GM19467 (cell line): ENCODE measurements at regions not wholly inside any gene's neighbourhood (a gene's known extent, or its start where the extent isn't known, plus 50 kb on each side); places are given as distances from the start of the nearest gene placed in this dataset.

Source experiments
- ATAC-seq: cut with Tn5 transposase; IDR thresholded peaks from one replicate; pipeline ENCODE4 v1.9.1; 2021; ENCODE audit warnings: mild to moderate bottlenecking, moderate library complexity; ENCODE audit not compliant: unreplicated experiment

DNA sequence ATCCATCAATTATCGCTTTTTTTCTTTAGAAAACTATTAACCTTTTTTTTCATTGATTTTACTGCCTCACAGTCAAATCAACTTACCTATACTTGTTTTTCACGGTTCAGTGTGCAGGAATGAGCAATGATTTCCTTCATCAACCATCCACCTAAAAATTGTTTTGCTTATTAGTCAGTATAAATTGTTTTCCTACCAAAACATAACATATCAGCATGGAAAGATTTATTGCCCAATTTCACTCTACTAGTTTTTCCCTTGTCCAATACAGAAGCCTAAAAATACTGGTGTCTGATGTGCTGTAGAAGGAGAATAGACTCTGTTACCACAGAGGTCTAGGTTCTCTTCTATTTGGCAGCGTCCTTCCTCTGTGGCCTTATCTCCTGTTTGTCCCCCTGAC lies 558.2 kb upstream of the CITED2 start:
- ATAC-seq: no peak

DNA sequence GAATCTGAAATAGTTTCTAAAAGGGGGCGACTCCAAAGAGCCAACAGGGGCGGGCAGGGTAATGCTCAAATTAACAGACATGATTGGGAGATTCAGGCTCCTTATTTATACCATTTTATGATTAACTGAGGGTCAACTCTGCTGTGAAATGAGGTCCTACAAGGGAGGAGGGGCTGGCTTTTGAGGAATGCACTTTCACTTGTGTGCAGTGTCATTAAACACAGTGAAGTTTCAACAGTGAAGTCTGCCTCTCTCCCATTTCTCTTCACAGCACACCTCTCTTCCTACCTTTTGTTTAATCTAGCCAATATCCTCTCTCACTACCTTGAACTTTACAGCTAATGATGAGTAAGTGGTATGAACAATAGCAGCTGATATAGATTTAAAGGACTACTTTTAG lies 557.3 kb upstream of the CITED2 start:
- no peak for ATAC-seq

DNA sequence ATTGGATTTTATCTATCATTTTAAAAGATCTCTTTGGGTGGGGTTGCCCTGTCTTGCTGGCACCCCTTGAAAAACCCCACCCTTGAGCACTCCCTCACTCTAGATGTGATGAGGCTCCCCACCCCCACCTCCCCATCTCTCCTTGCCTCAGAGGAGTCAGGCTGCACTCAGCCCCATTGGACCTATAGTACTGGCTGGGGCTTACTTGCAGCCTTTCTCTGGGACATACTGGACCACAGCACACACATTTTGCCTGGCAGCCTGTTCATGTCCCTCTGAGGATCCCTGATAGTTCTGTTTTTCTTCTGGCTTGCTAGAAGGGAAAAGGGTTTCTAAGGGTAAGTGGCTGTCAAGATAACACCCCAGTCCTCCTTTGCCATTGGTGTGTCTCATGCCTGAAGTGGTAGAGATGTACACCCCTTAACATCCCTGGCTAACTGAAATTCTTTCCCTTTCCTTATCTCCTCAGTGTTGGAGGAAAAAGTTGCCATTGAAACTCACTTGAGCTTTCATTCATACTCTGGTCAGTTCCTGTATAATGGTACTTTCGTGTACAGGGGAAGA lies 553.4 kb upstream of the CITED2 start:
- no peak for ATAC-seq

GRCh38 chr6:139927236-139927635 lies 552.8 kb upstream of the CITED2 start:
- ATAC-seq: no peak

DNA sequence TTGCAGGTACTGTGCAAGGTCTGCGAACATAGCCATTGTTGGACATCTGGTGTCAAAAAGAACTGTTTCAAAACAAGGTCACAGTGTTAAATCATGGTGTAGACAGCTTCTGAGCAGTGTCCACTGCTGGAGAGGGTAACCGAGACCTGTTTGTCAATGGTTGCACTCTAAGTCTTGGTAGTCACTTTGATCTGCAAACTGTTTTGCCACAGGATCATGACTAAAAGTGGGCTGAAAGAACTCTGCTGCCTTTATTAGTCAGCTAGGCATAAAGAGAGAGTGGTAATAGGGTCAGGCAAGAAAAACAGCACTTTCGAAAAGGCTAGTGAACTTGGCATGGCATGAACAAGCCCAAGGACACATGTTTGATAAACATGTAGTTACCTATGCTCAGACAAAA lies 552.3 kb upstream of the CITED2 start:
- ATAC-seq: no peak

DNA sequence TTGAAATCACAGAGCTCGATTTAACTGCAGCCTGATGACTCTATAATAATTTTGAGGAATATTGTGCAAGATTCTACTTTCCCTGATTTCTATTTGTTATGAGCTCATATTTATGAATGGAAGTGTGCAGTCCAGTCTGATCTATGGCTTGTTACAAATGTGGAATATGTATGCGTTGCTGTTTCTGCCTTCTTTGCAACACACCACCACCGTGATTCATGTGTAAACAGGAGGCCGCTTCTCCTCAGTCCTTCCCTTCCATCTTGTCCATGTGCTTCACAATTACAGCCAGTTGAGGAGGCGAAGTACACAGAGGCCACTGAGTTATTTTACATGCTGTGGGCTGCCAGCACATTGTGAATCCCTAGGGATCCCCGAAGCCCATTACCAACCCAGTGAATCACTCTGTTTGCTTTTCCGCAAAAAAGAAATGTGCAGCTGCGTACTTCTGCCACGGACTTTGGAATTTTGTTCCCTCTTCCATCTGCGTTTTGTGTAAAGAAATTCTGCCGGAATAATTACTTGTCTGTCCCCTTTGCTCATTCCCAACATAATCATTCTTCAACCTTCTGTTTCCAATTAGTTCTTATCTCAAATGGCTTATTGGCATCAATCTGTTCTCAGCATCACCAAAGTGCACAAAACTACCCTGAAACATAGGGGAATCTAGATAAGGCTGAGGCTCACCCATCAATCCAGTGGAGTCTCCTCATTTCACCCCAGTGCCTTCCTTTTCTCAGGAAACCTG lies 551.6 kb upstream of the CITED2 start:
- no peak for ATAC-seq

DNA sequence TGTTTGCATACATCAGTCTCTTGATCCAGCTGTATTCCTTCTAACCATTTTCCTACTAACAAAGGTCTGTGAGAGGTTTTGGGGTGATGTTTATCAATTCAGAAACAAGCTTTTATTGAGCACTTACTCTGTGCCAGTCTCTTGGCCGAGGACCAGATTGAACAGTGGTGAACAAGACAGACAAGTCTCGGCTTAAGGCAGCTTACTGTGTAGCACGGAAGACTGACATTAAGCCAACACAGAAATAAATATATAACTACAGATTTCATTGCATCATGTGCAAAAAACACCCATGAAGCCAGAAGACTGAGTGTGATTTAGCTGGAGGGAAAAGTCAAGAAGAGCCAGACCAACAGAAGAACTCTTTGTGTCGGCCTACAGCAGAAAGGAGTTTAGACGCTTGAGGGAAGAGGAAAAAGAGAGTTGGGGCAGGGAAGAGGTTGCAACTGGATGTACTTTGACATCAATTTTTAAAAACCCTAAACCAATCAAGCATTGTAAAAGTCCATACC lies 549.6 kb upstream of the CITED2 start:
- ATAC-seq: no peak

GRCh38 chr6:139922236-139922635 lies 547.8 kb upstream of the CITED2 start:
- no peak for ATAC-seq

DNA sequence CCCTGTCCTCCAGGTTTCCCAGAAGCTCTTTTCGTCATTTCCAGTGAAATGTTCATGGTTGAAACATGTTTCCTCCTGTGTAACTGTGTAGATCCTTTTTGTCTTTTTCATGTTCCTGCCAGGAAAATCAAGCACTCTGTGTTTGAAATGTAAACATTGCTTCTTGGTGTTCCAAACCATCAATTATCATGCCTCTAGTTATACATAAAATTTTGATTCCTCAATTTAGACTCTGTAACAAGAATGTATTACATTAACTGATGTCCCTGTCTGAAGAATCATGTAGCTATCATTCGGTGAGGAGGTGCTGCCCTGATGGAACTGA lies 546.3 kb upstream of the CITED2 start:
- no peak for ATAC-seq

DNA sequence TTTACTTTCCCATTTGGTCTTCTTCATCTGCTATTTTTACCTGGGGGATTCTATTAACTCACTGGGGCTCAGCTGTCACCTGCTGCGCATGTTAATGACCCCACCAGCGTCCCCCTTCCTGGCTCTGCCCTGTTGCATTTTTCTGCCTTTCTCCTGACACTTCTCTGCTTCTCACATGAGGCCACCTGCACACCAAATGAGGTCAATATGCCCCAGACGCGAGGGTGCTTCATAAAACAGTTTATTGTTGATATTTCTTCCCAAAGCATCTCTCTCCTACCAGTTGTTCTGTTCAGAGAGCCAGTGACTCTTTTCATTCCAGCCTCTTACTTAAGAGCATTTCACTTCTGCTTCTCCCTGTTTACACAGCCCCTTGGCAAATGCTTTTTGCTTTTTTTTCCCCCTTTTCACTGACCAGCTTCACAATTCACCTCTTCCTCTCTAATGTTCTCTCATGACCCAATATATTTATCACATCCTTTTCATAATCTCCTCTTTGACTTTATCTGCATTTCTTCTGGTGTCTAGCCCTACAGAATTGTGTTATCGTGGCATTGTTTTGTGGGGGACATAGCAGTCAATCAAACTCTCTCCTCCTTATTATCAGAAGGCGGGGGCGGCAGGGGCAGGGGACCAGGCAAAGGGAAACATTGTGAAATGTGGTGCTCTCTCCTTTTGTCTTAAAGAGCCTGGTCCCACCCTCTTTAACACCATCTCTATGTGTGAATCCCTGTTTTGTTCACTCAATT lies 545.8 kb upstream of the CITED2 start:
- ATAC-seq: no peak

- ATAC-seq: no peak
These were observed 544.9 kb upstream of the CITED2 start for GRCh38 chr6:139919107-139920026.

DNA sequence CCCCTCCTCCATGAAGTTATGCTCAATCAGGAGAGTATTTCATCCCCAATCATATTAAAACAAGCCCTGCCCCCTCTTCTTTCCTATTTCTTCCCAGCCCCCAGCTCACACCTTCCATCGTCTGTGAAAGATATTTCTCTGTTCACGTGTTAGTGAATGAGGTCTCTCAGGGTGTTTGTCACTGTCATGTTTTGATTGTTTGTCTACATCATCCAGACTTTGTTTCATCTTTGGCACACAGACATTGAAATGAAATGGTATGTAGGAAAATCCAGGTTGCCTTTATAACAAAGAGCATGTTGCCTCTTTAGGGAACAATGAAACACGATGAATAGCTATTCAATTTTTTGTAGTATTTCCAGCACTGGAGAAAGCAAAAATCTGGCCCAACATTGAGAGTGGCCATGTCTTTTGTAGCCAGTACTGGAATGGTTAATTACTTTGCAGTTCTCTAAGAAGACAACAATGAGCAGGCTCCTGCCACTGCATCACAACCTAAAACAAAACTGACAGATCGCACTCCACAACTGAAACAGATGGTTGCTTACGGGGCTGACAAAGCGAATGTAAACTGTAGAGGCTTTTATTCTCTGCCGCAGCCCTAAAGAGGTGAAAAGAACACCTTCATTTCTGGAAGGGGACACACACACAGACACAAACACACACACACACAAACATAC lies 543.6 kb upstream of the CITED2 start:
- no peak for ATAC-seq

GRCh38 chr6:139914910-139915309 lies 540.5 kb upstream of the CITED2 start:
- no peak for ATAC-seq

DNA sequence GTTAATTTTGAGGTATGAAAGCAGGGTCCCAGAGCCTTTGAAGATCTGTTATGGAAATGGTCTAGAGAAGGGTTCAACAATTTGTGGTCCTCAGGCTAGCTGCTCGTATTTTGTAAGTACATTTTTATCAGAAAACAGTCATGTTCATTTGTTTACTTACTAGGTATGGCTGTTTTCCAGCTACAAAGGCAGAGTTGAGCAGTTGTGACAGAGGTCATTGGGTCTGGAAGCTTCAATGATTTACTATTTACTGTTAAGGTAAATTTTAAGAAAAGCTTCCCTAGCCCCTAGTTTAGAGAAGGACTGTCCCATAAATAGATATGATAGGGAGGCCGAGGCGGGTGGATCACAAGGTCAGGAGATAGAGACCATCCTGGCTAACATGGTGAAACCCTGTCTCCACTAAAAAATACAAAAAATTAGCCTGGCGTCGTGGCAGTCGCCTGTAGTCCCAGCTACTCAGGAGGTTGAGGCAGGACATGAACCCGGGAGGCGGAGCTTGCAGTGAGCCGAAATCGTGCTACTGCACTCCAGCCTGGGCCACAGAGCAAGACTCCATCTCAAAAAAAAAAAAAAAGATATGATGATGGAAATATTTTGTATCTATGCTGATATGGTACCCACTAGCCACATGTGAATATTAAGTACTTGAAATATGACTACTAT lies 538.4 kb upstream of the CITED2 start:
- ATAC-seq: no peak

DNA sequence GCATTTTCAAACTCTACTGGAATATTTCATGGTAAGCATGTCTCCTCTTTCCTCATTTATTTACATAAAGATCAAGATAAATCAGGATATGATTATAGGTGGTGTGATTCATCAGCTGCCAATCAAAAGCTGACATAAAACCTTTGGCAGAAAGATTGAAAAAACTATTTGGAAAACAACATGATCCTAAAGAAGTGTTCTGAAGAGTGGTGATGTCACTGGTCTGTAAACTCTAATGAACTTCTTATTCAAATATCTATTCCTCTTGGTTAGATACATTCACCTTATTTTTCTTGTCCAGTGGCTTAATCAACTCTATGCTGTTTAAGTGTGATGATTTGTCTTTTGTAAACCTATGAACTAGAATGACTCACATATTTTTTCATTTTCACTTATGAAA lies 535.5 kb upstream of the CITED2 start:
- no peak for ATAC-seq

- no peak for ATAC-seq
These were observed 531.1 kb upstream of the CITED2 start for GRCh38 chr6:139905404-139906052.

GRCh38 chr6:139904568-139904967 lies 530.1 kb upstream of the CITED2 start:
- no peak for ATAC-seq

DNA sequence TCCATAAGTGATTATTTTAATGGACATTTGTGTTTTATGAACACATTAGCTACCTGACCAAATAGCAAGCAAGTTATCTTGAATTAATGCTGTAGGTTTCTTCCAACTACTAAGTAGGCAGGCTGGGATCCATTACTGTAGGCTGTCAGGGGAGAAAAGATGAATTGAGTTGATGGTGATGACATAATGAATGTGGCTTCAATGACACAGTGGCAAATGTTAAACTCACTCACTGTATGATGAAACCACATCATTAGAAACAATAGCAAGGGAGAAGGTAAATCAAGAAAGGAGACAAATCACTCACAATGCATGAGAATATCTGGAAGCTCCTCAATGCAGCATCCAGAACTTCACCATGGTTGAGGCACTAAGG lies 529.7 kb upstream of the CITED2 start:
- ATAC-seq: peak; percentile 19

- ATAC-seq: peak; percentile 98
These were observed 529.1 kb upstream of the CITED2 start for GRCh38 chr6:139903411-139904157.
